HEK293 (cell line): ENCODE measurements at regions not wholly inside any gene's neighbourhood (a gene's known extent, or its start where the extent isn't known, plus 50 kb on each side); places are given as distances from the start of the nearest gene placed in this dataset.

Experiments
- CTCF ChIA-PET: fragments of 350-600 bp; formaldehyde crosslinking; extraction: SDS; loops from one replicate; lab custom pipeline; 2021; ENCODE audit warnings: antibody characterized with exemption; lab: Yijun Ruan, JAX
- POLR2A ChIA-PET: fragments of 300-600 bp; formaldehyde crosslinking; extraction: SDS; loops from one replicate; lab custom pipeline; 2020; ENCODE audit warnings: antibody characterized with exemption, inconsistent platforms; lab: Yijun Ruan, JAX
- H3K27ac ChIP-seq: fragments of 200-500 bp; sonication (Bioruptor generic); 2 replicates; pipeline ENCODE4 v1.5.1; 2014; ENCODE audit warnings: low read depth, low read length, control low read depth, inconsistent platforms; ENCODE audit errors: extremely low read depth
- H3K36me3 ChIP-seq, 2 experiments: fragments of 200-500 bp in 1 of 2; sonication (Bioruptor generic) in 1 of 2; 1 replicate in 1 of 2; 2 replicates in 1 of 2; pipeline ENCODE4 v1.5.1; 2014 to 2017; ENCODE audit warnings: inconsistent platforms in 2 of 2, low read length in 2 of 2; ENCODE audit not compliant: control insufficient read depth in 2 of 2, insufficient read depth in 1 of 2
- H3K4me1 ChIP-seq: fragments of 200-500 bp; sonication (Bioruptor generic); 2 replicates; pipeline ENCODE4 v1.5.1; 2014; ENCODE audit warnings: mild to moderate bottlenecking, low read length, inconsistent platforms; ENCODE audit not compliant: control insufficient read depth, insufficient read depth
- H3K4me3 ChIP-seq: 2 replicates; pipeline ENCODE4 v1.5.1; 2011; ENCODE audit warnings: low read depth, mild to moderate bottlenecking, control low read depth, low read length, moderate library complexity
- H3K9me3 ChIP-seq: fragments of 200-500 bp; sonication (Bioruptor generic); 2 replicates; pipeline ENCODE4 v1.5.1; 2014; ENCODE audit warnings: low read depth, low read length, inconsistent platforms; ENCODE audit not compliant: control insufficient read depth, insufficient read depth
- GLIS1 ChIP-seq: fragments of 450-650 bp; formaldehyde crosslinking; IDR thresholded peaks from 2 replicates; pipeline ENCODE4 v1.5.1; 2016; ENCODE audit warnings: missing biosample characterization, missing genetic modification characterization
- KLF8 ChIP-seq: fragments of 450-650 bp; formaldehyde crosslinking; IDR thresholded peaks from 2 replicates; pipeline ENCODE4 v1.5.1; 2016; ENCODE audit warnings: missing biosample characterization, missing genetic modification characterization
- MEIS1 ChIP-seq: sonication (generic); formaldehyde crosslinking; IDR thresholded peaks from 2 replicates; pipeline ENCODE4 v1.8.1; 2022; ENCODE audit warnings: missing genetic modification reagents, mild to moderate bottlenecking, borderline replicate concordance
- MYNN ChIP-seq: fragments of 450-650 bp; formaldehyde crosslinking; IDR thresholded peaks from 2 replicates; pipeline ENCODE4 v1.5.1; 2016; ENCODE audit warnings: missing biosample characterization, missing genetic modification characterization, borderline replicate concordance
- TCF7L2 ChIP-seq: IDR thresholded peaks from 2 replicates; pipeline ENCODE4 v1.6.1; 2011; ENCODE audit warnings: low read depth, mild to moderate bottlenecking, inconsistent platforms, low read length, moderate library complexity, borderline replicate concordance
- ZBTB17 ChIP-seq: fragments of 450-650 bp; formaldehyde crosslinking; IDR thresholded peaks from 2 replicates; pipeline ENCODE4 v1.5.1; 2016; ENCODE audit warnings: missing biosample characterization, missing genetic modification characterization
- ZBTB20 ChIP-seq: fragments of 450-650 bp; formaldehyde crosslinking; IDR thresholded peaks from 2 replicates; pipeline ENCODE4 v1.5.1; 2016; ENCODE audit warnings: missing biosample characterization, missing genetic modification characterization
- ZIC2 ChIP-seq: fragments of 450-650 bp; formaldehyde crosslinking; IDR thresholded peaks from 2 replicates; pipeline ENCODE4 v1.5.1; 2016; ENCODE audit warnings: missing biosample characterization, missing genetic modification characterization
- ZNF146 ChIP-seq: fragments of 450-650 bp; formaldehyde crosslinking; IDR thresholded peaks from 2 replicates; pipeline ENCODE4 v1.5.1; 2016; ENCODE audit warnings: missing biosample characterization, missing genetic modification characterization
- ZNF2 ChIP-seq: fragments of 450-650 bp; formaldehyde crosslinking; IDR thresholded peaks from 2 replicates; pipeline ENCODE4 v1.5.1; 2016; ENCODE audit warnings: missing biosample characterization, missing genetic modification characterization
- ZNF391 ChIP-seq: fragments of 450-650 bp; formaldehyde crosslinking; IDR thresholded peaks from 2 replicates; pipeline ENCODE4 v1.5.1; 2016; ENCODE audit warnings: low read depth, missing biosample characterization, missing genetic modification characterization, borderline replicate concordance
- ZNF600 ChIP-seq: fragments of 450-650 bp; formaldehyde crosslinking; IDR thresholded peaks from 2 replicates; pipeline ENCODE4 v1.5.1; 2016; ENCODE audit warnings: missing biosample characterization, missing genetic modification characterization
- ZNF654 ChIP-seq: fragments of 450-650 bp; formaldehyde crosslinking; IDR thresholded peaks from 2 replicates; pipeline ENCODE4 v1.5.1; 2016; ENCODE audit warnings: low read depth, missing biosample characterization, missing genetic modification characterization
- ZNF660 ChIP-seq: fragments of 450-650 bp; IDR thresholded peaks from 2 replicates; pipeline ENCODE4 v1.5.1; 2018; ENCODE audit warnings: missing biosample characterization, mild to moderate bottlenecking, missing genetic modification characterization
- TF ChIP-seq, protein P1 (sequence below): fragments of 450-650 bp; formaldehyde crosslinking; IDR thresholded peaks from 2 replicates; pipeline ENCODE4 v1.5.1; 2016; ENCODE audit warnings: missing biosample characterization, missing genetic modification characterization
- TF ChIP-seq, protein P2 (sequence below): fragments of 450-650 bp; IDR thresholded peaks from 2 replicates; pipeline ENCODE4 v1.5.1; 2018; ENCODE audit warnings: missing biosample characterization, mild to moderate bottlenecking, missing genetic modification characterization
- TF ChIP-seq, protein P3 (sequence below): fragments of 450-650 bp; formaldehyde crosslinking; IDR thresholded peaks from 2 replicates; pipeline ENCODE4 v1.5.1; 2017; ENCODE audit warnings: missing biosample characterization, missing genetic modification characterization
- TF ChIP-seq, protein P4 (sequence below): fragments of 450-650 bp; formaldehyde crosslinking; IDR thresholded peaks from 2 replicates; pipeline ENCODE4 v1.5.1; 2016; ENCODE audit warnings: missing biosample characterization, missing genetic modification characterization
- TF ChIP-seq, protein P5 (sequence below): fragments of 450-650 bp; formaldehyde crosslinking; IDR thresholded peaks from 2 replicates; pipeline ENCODE4 v1.5.0; 2017; ENCODE audit warnings: missing biosample characterization, missing genetic modification characterization, borderline replicate concordance

DNA sequence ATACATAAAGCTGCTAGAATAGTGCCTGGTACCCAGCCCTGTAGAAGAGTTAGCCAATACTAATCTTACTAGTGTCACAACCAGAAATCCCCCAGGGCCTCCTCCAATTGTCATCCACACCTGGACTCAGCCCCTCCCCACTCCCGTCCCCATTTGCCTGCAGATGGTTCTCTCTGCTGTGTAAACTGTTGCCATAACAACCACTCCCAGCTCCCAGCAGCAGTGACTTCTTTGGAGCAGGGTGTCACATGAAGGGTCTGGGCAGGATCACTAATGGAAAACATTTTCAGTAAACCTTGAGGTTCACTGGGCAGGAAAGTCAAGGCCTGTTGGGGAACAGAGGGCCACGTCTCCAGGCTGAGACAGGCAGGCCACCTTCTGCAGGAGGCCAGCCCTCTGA is 126.0 kb upstream of the IPO9 start:
- ChIA-PET CTCF (interaction anchor here (0.7 to 20.2 kb wide), 21 partner anchors 14 to 356 kb away, joined by 3 to 593 read pairs (median 4); no protein-coding TSS in a partner anchor), POLR2A (interaction anchor here (0.9 kb wide), 1 partner anchor 99 kb away, joined by 4 read pairs; no protein-coding TSS in a partner anchor)
- no peaks in the 10 kb centered on the region for H3K9me3 ChIP-seq
- TF ChIP-seq MYNN (tag by site-specific recombination) (peak; percentile 83), MEIS1 (CRISPR knock-in tag) (no peak), ZBTB17 (tag by site-specific recombination) (peak; percentile 65)
- TF ChIP-seq, protein P1, sequence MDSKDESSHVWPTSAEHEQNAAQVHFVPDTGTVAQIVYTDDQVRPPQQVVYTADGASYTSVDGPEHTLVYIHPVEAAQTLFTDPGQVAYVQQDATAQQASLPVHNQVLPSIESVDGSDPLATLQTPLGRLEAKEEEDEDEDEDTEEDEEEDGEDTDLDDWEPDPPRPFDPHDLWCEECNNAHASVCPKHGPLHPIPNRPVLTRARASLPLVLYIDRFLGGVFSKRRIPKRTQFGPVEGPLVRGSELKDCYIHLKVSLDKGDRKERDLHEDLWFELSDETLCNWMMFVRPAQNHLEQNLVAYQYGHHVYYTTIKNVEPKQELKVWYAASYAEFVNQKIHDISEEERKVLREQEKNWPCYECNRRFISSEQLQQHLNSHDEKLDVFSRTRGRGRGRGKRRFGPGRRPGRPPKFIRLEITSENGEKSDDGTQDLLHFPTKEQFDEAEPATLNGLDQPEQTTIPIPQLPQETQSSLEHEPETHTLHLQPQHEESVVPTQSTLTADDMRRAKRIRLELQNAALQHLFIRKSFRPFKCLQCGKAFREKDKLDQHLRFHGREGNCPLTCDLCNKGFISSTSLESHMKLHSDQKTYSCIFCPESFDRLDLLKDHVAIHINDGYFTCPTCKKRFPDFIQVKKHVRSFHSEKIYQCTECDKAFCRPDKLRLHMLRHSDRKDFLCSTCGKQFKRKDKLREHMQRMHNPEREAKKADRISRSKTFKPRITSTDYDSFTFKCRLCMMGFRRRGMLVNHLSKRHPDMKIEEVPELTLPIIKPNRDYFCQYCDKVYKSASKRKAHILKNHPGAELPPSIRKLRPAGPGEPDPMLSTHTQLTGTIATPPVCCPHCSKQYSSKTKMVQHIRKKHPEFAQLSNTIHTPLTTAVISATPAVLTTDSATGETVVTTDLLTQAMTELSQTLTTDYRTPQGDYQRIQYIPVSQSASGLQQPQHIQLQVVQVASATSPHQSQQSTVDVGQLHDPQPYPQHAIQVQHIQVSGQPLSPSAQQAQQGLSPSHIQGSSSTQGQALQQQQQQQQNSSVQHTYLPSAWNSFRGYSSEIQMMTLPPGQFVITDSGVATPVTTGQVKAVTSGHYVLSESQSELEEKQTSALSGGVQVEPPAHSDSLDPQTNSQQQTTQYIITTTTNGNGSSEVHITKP (tag by site-specific recombination), result 0 out of 2 replicates have a peak, but pooled peaks have one; percentile 25
- TF ChIP-seq, all 188 proteins: peak for 3
- Histone ChIP-seq H3K27ac (no peak overlapping the region), H3K4me1 (no peaks in the 10 kb centered on the region), H3K36me3 (no peaks in the 10 kb centered on the region), H3K4me3 (no peak overlapping the region)

DNA sequence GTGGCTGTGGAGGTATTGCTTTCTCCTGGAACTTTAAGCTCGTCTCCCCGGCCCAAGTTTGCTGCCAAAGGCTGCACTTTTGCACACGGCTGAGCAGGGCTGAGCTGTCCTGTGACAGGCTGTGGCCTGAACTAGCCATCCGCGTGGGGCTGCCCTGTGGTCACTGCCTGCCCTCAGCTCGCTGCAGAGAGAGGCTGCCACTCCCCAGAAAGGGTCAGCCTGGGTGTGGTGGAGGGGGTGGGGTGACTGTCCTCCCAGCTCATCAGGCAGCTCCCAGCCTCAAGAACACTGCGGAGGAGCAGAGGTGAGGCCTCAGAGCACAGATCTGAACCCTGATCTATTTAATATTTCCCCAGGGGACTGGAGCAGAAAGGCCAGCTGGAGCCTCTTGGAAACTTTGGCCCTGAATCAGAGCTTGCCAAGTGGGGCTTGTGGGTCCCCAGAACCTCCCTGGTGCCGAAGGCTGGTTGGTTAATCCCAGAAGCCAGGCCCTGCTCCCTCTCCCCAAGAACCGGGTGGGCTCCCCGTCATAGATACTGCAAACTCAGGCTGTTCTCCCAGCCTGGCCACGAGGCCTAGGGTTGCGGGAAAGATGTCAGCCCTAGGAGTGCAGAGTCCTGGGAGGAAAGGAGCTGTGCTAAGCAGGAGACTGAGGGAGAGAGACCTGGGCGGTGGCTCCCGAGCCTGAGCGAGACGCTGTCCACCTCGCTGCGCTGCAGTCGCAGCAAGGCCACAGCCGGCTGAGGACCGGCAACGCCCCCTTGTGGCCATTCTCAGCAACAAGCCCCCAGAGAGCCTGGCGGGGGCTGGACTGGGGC is 125.1 kb upstream of the IPO9 start:
- H3K9me3 ChIP-seq, result no peaks in the 10 kb centered on the region
- no peaks in the 10 kb centered on the region for H3K4me1 ChIP-seq
- no peak overlapping the region for H3K27ac ChIP-seq
- POLR2A ChIA-PET, result interaction anchor here (1.0 kb wide), 1 partner anchor 144 kb away, joined by 3 read pairs; no protein-coding TSS in a partner anchor
- H3K36me3 ChIP-seq, result no peaks in the 10 kb centered on the region
- CTCF ChIA-PET, result interaction anchor here (0.5 to 20.2 kb wide), 44 partner anchors 8 to 389 kb away, joined by 3 to 593 read pairs (median 4); no protein-coding TSS in a partner anchor
- H3K4me3 ChIP-seq, result no peak overlapping the region
- TF ChIP-seq ZNF2 (tag by site-specific recombination) (peak; percentile 98), KLF8 (tag by site-specific recombination) (peak; percentile 40), ZNF654 (peak; percentile 94), ZIC2 (tag by site-specific recombination) (0 out of 2 replicates have a peak, but pooled peaks have one; percentile 17), ZNF391 (tag by site-specific recombination) (peak; percentile 62; the same call in 1 of the 2 replicates), TCF7L2 (no peak), GLIS1 (tag by site-specific recombination) (peak; percentile 48; the same call in 1 of the 2 replicates), ZNF146 (tag by site-specific recombination) (no peak), ZBTB20 (peak; percentile 29; the same call in 1 of the 2 replicates), ZNF600 (tag by site-specific recombination) (peak; percentile 59; the same call in 1 of the 2 replicates), ZNF660 (tag by site-specific recombination) (peak; percentile 64; the same call in 1 of the 2 replicates), ZBTB17 (tag by site-specific recombination) (peak; percentile 85)
- TF ChIP-seq, protein P2, sequence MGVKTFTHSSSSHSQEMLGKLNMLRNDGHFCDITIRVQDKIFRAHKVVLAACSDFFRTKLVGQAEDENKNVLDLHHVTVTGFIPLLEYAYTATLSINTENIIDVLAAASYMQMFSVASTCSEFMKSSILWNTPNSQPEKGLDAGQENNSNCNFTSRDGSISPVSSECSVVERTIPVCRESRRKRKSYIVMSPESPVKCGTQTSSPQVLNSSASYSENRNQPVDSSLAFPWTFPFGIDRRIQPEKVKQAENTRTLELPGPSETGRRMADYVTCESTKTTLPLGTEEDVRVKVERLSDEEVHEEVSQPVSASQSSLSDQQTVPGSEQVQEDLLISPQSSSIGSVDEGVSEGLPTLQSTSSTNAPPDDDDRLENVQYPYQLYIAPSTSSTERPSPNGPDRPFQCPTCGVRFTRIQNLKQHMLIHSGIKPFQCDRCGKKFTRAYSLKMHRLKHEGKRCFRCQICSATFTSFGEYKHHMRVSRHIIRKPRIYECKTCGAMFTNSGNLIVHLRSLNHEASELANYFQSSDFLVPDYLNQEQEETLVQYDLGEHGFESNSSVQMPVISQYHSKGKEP (tag by site-specific recombination), result peak; percentile 51
- TF ChIP-seq, protein P3, sequence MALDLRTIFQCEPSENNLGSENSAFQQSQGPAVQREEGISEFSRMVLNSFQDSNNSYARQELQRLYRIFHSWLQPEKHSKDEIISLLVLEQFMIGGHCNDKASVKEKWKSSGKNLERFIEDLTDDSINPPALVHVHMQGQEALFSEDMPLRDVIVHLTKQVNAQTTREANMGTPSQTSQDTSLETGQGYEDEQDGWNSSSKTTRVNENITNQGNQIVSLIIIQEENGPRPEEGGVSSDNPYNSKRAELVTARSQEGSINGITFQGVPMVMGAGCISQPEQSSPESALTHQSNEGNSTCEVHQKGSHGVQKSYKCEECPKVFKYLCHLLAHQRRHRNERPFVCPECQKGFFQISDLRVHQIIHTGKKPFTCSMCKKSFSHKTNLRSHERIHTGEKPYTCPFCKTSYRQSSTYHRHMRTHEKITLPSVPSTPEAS (tag by site-specific recombination), result no peak
- TF ChIP-seq, protein P4, sequence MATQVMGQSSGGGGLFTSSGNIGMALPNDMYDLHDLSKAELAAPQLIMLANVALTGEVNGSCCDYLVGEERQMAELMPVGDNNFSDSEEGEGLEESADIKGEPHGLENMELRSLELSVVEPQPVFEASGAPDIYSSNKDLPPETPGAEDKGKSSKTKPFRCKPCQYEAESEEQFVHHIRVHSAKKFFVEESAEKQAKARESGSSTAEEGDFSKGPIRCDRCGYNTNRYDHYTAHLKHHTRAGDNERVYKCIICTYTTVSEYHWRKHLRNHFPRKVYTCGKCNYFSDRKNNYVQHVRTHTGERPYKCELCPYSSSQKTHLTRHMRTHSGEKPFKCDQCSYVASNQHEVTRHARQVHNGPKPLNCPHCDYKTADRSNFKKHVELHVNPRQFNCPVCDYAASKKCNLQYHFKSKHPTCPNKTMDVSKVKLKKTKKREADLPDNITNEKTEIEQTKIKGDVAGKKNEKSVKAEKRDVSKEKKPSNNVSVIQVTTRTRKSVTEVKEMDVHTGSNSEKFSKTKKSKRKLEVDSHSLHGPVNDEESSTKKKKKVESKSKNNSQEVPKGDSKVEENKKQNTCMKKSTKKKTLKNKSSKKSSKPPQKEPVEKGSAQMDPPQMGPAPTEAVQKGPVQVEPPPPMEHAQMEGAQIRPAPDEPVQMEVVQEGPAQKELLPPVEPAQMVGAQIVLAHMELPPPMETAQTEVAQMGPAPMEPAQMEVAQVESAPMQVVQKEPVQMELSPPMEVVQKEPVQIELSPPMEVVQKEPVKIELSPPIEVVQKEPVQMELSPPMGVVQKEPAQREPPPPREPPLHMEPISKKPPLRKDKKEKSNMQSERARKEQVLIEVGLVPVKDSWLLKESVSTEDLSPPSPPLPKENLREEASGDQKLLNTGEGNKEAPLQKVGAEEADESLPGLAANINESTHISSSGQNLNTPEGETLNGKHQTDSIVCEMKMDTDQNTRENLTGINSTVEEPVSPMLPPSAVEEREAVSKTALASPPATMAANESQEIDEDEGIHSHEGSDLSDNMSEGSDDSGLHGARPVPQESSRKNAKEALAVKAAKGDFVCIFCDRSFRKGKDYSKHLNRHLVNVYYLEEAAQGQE (tag by site-specific recombination), result peak; percentile 87
- TF ChIP-seq, protein P5, sequence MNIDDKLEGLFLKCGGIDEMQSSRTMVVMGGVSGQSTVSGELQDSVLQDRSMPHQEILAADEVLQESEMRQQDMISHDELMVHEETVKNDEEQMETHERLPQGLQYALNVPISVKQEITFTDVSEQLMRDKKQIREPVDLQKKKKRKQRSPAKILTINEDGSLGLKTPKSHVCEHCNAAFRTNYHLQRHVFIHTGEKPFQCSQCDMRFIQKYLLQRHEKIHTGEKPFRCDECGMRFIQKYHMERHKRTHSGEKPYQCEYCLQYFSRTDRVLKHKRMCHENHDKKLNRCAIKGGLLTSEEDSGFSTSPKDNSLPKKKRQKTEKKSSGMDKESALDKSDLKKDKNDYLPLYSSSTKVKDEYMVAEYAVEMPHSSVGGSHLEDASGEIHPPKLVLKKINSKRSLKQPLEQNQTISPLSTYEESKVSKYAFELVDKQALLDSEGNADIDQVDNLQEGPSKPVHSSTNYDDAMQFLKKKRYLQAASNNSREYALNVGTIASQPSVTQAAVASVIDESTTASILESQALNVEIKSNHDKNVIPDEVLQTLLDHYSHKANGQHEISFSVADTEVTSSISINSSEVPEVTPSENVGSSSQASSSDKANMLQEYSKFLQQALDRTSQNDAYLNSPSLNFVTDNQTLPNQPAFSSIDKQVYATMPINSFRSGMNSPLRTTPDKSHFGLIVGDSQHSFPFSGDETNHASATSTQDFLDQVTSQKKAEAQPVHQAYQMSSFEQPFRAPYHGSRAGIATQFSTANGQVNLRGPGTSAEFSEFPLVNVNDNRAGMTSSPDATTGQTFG (tag by site-specific recombination), result no peak
